H7 (cell line): ENCODE measurements at regions not wholly inside any gene's neighbourhood (a gene's known extent, or its start where the extent isn't known, plus 50 kb on each side); places are given as distances from the start of the nearest gene placed in this dataset.

Experiments
- DNase-seq: peaks from one replicate; pipeline ENCODE4 v3.0.0; 2012
- H3K27me3 ChIP-seq: 2 replicates; pipeline ENCODE4 v1.6.0; 2011; ENCODE audit warnings: mild to moderate bottlenecking, low read length; ENCODE audit not compliant: control insufficient read depth, insufficient read depth
- H3K36me3 ChIP-seq: replicated peaks from 2 replicates; pipeline ENCODE4 v1.5.1; 2011; ENCODE audit warnings: low read length; ENCODE audit not compliant: control insufficient read depth, insufficient read depth
- H3K4me3 ChIP-seq: 2 replicates; pipeline ENCODE4 v1.5.1; 2011; ENCODE audit warnings: low read depth, mild to moderate bottlenecking, control low read depth, low read length, moderate library complexity; ENCODE audit not compliant: insufficient read depth

- no peaks in the 10 kb centered on the region for H3K36me3 ChIP-seq
- H3K27me3 ChIP-seq, result no peaks in the 10 kb centered on the region
- no peak overlapping the region for H3K4me3 ChIP-seq
- DNase-seq, result no peak
These were observed 1165.6 kb upstream of the CDH8 start for GRCh38 chr16:63201851-63202250.

DNA sequence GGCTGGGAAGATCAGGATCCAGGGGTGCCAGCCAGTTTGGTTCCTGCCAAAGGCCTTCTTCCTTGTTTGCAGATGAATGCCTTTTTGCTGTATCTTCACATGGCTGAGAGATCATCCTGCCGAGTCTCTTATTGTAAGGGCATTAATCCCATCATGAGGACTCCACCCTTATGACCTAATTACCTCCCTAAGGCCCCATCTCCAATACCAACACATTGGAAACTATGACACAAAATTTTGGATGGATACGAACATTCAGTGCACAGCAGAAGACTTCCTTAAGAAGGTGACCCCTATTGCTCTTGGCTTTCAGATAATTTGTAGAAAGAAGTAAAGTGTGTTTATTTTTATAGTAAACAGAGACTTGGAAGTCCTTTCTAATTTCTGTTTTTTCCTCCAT is 1164.7 kb upstream of the CDH8 start:
- DNase-seq, result no peak
- Histone ChIP-seq H3K27me3 (no peaks in the 10 kb centered on the region), H3K36me3 (no peaks in the 10 kb centered on the region), H3K4me3 (no peak overlapping the region)

DNA sequence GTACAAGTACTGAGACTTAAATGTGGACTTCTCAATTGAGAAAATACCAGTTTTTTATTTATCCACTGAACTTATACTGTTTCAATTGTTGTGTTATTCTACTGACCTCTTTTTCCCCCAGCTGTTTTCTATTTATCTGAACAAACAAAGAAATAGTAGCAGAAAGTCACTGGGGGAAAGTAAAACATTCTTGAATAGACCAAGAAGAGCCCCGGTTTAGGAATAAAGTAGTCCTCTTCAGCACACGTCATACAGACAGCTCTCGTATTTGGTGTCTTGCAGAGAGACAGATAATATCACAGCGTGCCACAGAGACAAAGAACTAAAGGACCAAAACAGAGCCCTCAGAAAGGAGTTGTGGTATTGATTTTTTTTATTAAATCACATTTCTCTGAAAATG is 1159.1 kb upstream of the CDH8 start:
- DNase-seq, result no peak
- no peak overlapping the region for H3K4me3 ChIP-seq
- H3K27me3 ChIP-seq, result no peaks in the 10 kb centered on the region
- H3K36me3 ChIP-seq, result no peaks in the 10 kb centered on the region

DNA sequence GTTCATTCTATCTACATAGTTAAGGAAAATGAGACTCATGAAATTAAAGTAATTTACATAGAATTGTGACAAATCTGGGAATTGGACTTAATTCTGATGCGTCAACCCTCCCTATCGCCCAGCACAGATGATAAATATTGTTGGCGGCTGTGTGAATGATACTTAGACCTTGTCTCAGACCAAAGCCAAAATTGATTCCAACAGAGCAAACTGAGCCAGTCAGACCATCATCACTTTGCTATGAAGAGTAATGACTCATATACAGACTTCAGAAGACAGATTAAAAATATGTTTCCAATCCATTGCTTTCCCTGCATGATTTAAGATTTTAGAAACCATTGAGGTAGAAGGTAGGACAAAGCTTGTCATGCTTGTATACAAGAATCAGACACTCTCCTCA is 1156.7 kb upstream of the CDH8 start:
- no peak for DNase-seq

GRCh38 chr16:63188086-63188771 is 1152.0 kb upstream of the CDH8 start:
- no peaks in the 10 kb centered on the region for H3K36me3 ChIP-seq
- no peak for DNase-seq
- H3K4me3 ChIP-seq, result no peak overlapping the region
- no peaks in the 10 kb centered on the region for H3K27me3 ChIP-seq

More for the DNA sequence above, 1156.7 kb upstream of the CDH8 start:
- no peaks in the 10 kb centered on the region for H3K27me3 ChIP-seq
- no peaks in the 10 kb centered on the region for H3K36me3 ChIP-seq
- H3K4me3 ChIP-seq, result no peak overlapping the region

GRCh38 chr16:63187638-63188037 is 1151.4 kb upstream of the CDH8 start:
- DNase-seq, result no peak
- no peak overlapping the region for H3K4me3 ChIP-seq
- no peaks in the 10 kb centered on the region for H3K27me3 ChIP-seq
- H3K36me3 ChIP-seq, result no peaks in the 10 kb centered on the region

DNA sequence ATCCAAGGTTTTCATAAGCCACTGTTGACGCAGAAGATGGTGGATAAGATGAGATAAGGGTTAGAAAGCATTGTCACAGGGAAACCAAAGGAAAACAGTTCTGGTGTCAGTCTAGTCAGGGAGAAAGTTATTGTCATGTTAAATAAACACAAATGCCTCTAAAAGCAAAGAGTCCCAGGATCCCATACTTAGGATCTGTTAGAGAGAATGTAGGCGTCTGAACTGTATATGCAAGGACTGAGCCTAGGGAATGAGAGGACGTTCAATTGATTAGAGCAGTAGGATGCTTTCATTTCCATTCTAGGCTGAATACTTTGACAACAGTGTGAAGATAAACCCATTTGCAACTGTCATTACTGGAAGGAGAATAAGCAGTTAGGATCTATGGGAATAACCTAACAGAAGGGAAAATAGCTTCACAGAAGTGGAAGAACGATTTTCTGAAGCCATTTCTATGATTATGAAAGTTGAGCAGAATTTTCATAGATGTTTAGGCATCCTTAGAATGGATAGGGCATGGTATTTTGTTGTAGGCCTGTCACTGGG is 1149.1 kb upstream of the CDH8 start:
- no peaks in the 10 kb centered on the region for H3K36me3 ChIP-seq
- H3K4me3 ChIP-seq, result no peak overlapping the region
- peak; percentile 26 for DNase-seq
- H3K27me3 ChIP-seq, result no peaks in the 10 kb centered on the region

- DNase-seq, result no peak
- Histone ChIP-seq H3K27me3 (no peaks in the 10 kb centered on the region), H3K4me3 (no peak overlapping the region), H3K36me3 (no peaks in the 10 kb centered on the region)
These were observed 1147.5 kb upstream of the CDH8 start for GRCh38 chr16:63183743-63184142.

DNA sequence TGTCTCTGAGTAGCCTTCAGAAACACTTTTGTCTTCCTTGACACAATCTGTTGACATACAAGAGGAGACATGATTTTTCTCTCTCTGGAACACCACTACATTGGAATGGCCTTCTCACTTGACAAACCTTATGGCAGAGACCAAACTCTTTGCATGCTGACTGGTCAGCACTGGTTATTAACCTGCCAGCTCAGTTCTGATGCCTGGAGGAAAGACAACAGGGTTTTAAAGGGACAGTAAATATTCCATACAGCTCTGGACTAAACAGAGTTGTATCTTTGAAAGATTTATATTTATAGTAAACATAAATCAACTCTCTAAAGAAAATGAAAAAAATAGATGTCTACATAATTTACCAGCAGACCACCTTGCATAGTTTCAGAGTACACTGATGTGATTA is 1139.1 kb upstream of the CDH8 start:
- no peak for DNase-seq
- Histone ChIP-seq H3K4me3 (no peak overlapping the region), H3K27me3 (no peaks in the 10 kb centered on the region), H3K36me3 (no peaks in the 10 kb centered on the region)

- Histone ChIP-seq H3K27me3 (no peaks in the 10 kb centered on the region), H3K4me3 (no peak overlapping the region), H3K36me3 (no peaks in the 10 kb centered on the region)
- DNase-seq, result no peak
These were observed 1138.6 kb upstream of the CDH8 start for GRCh38 chr16:63174801-63175200.

- no peaks in the 10 kb centered on the region for H3K27me3 ChIP-seq
- H3K4me3 ChIP-seq, result no peak overlapping the region
- H3K36me3 ChIP-seq, result no peaks in the 10 kb centered on the region
- DNase-seq, result no peak
These were observed 1135.3 kb upstream of the CDH8 start for GRCh38 chr16:63171545-63171944.

- no peak overlapping the region for H3K4me3 ChIP-seq
- no peak for DNase-seq
- H3K27me3 ChIP-seq, result no peaks in the 10 kb centered on the region
- H3K36me3 ChIP-seq, result no peaks in the 10 kb centered on the region
These were observed 1132.9 kb upstream of the CDH8 start for GRCh38 chr16:63169100-63169499.

GRCh38 chr16:63157818-63158217 is 1121.6 kb upstream of the CDH8 start:
- no peaks in the 10 kb centered on the region for H3K27me3 ChIP-seq
- no peak overlapping the region for H3K4me3 ChIP-seq
- no peak for DNase-seq
- no peaks in the 10 kb centered on the region for H3K36me3 ChIP-seq

DNA sequence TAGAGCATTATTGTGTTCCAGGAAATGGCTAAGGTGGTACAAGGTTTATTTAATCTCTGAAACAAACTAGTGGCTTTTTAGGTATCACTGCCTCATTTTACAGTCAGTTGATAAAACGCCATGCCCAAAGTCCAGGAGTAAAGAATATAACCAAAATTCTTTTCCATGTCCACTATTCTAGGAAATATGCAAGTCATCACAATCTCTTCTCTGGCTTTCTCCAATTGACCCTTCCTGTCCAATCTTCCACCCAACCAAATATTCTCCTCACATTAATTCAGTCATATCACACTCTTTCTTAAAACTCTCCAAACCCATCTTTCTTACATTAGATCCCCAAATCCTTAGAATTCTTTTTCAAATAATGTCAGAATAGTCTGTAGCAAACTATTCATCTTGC is 1110.0 kb upstream of the CDH8 start:
- Histone ChIP-seq H3K36me3 (no peaks in the 10 kb centered on the region), H3K27me3 (no peaks in the 10 kb centered on the region)
- no peak for DNase-seq

GRCh38 chr16:63145411-63145810 is 1109.2 kb upstream of the CDH8 start:
- no peaks in the 10 kb centered on the region for H3K36me3 ChIP-seq
- no peak for DNase-seq

More for the DNA sequence above, 1110.0 kb upstream of the CDH8 start:
- no peak overlapping the region for H3K4me3 ChIP-seq

DNA sequence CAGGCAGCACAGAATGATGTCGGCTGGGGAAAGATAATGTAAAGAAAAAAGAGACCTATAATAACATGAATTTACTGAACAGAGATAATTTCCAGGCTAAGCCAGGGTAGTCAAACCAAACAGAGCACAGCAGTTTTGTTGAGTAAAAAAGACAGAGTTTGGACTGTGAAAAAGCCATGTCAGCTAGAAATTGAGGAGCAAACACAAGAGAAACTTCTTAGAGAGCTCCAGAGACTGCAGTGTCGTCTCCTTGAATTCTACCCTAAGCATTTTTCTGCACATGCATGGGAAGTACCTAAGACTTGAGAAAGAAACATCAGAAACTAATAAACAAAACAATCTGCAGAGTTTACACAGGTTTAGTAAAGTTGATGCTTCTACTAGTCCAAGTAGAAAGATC is 1098.8 kb upstream of the CDH8 start:
- H3K4me3 ChIP-seq, result no peak overlapping the region
- no peak for DNase-seq
- H3K36me3 ChIP-seq, result no peaks in the 10 kb centered on the region
- no peaks in the 10 kb centered on the region for H3K27me3 ChIP-seq

More at GRCh38 chr16:63145411-63145810, 1109.2 kb upstream of the CDH8 start:
- Histone ChIP-seq H3K4me3 (no peak overlapping the region), H3K27me3 (no peaks in the 10 kb centered on the region)
